Astrocyte (in vitro differentiated cells and primary cell): ENCODE measurements at regions not wholly inside any gene's neighbourhood (a gene's known extent, or its start where the extent isn't known, plus 50 kb on each side); places are given as distances from the start of the nearest gene placed in this dataset.
"Not testable (repeated sequence)": the region's sequence is repeated elsewhere in the genome, so short reads cannot be mapped to it uniquely, and the experiment has no call there.

Experiments used
- CTCF ChIP-seq: IDR thresholded peaks from 2 replicates; pipeline ENCODE4 v1.5.1; 2011; ENCODE audit warnings: low read depth, mild to moderate bottlenecking, inconsistent platforms, low read length, moderate library complexity; ENCODE audit not compliant: insufficient read depth
- EZH2 ChIP-seq: IDR thresholded peaks from 2 replicates; pipeline ENCODE4 v1.6.1; 2012; ENCODE audit warnings: mild to moderate bottlenecking, low read length, inconsistent platforms; ENCODE audit not compliant: insufficient read depth

- TF ChIP-seq EZH2, CTCF: not testable (repeated sequence)
Measured at GRCh38 chr6:150147-150546, 142.1 kb upstream of the DUSP22 start.
